ENCODE measurements at regions not wholly inside any gene's neighbourhood (a gene's known extent, or its start where the extent isn't known, plus 50 kb on each side); places are given as distances from the start of the nearest gene placed in this dataset.

- no peak for TF ChIP-seq GATA2 (IDR thresholded peaks at IDR 0.05; ENCODE audit: low read depth, low read length)
- no peak for TF ChIP-seq GATA3 (IDR thresholded peaks at IDR 0.05; ENCODE audit: low read depth, low read length)
Measured at GRCh38 chr11:45580399-45580798, 85.0 kb downstream of the CHST1 start.
